ENCODE measurements at regions not wholly inside any gene's neighbourhood (a gene's known extent, or its start where the extent isn't known, plus 50 kb on each side); places are given as distances from the start of the nearest gene placed in this dataset.

- DNase-seq: no peak
Observed at GRCh38 chr17:72344613-72345012, 223.8 kb downstream of the SOX9 start.

- no peak for DNase-seq
Observed at GRCh38 chr17:72345088-72345487, 224.3 kb downstream of the SOX9 start.

- DNase-seq: no peak
Observed at GRCh38 chr17:72345536-72345935, 224.7 kb downstream of the SOX9 start.

GRCh38 chr17:72346306-72346705 lies 225.5 kb downstream of the SOX9 start:
- DNase-seq: no peak

GRCh38 chr17:72349011-72349410 lies 228.2 kb downstream of the SOX9 start:
- no peak for DNase-seq

GRCh38 chr17:72349491-72349995 lies 228.7 kb downstream of the SOX9 start:
- no peak for DNase-seq

GRCh38 chr17:72350073-72350472 lies 229.3 kb downstream of the SOX9 start:
- DNase-seq: no peak

GRCh38 chr17:72351365-72351764 lies 230.5 kb downstream of the SOX9 start:
- no peak for DNase-seq

GRCh38 chr17:72351884-72352346 lies 231.1 kb downstream of the SOX9 start:
- no peak for DNase-seq

- DNase-seq: no peak
Observed at GRCh38 chr17:72353502-72353901, 232.7 kb downstream of the SOX9 start.

- no peak for DNase-seq
Observed at GRCh38 chr17:72354071-72354470, 233.3 kb downstream of the SOX9 start.

GRCh38 chr17:72357764-72358365 lies 237.0 kb downstream of the SOX9 start:
- no peak for DNase-seq

- no peak for DNase-seq
Observed at GRCh38 chr17:72358465-72358864, 237.6 kb downstream of the SOX9 start.

- DNase-seq: no peak
Observed at GRCh38 chr17:72359274-72359673, 238.5 kb downstream of the SOX9 start.

GRCh38 chr17:72359811-72360210 lies 239.0 kb downstream of the SOX9 start:
- no peak for DNase-seq

- no peak for DNase-seq
Observed at GRCh38 chr17:72360386-72360940, 239.6 kb downstream of the SOX9 start.

- DNase-seq: no peak
Observed at GRCh38 chr17:72361892-72362291, 241.1 kb downstream of the SOX9 start.

- DNase-seq: no peak
Observed at GRCh38 chr17:72362376-72363088, 241.7 kb downstream of the SOX9 start.

- no peak for DNase-seq
Observed at GRCh38 chr17:72363089-72363610, 242.3 kb downstream of the SOX9 start.

- DNase-seq: no peak
Observed at GRCh38 chr17:72365857-72366414, 245.1 kb downstream of the SOX9 start.

- no peak for DNase-seq
Observed at GRCh38 chr17:72366626-72367025, 245.8 kb downstream of the SOX9 start.

- no peak for DNase-seq
Observed at GRCh38 chr17:72368191-72368590, 247.4 kb downstream of the SOX9 start.

- no peak for DNase-seq
Observed at GRCh38 chr17:72369366-72369765, 248.5 kb downstream of the SOX9 start.

GRCh38 chr17:72370819-72371218 lies 250.0 kb downstream of the SOX9 start:
- no peak for DNase-seq

Data from activated CD8-positive, alpha-beta memory T cell treated with anti-CD3 and anti-CD28 coated beads for 24 hours (primary cell).